BLaER1 (cell line): ENCODE measurements at regions not wholly inside any gene's neighbourhood (a gene's known extent, or its start where the extent isn't known, plus 50 kb on each side); places are given as distances from the start of the nearest gene placed in this dataset.

Experiments used
- H3K27ac ChIP-seq: shearing (Covaris generic); formaldehyde crosslinking; 2 replicates; pipeline ENCODE4 v1.8.1; 2022
- H3K27me3 ChIP-seq: shearing (Covaris generic); formaldehyde crosslinking; 2 replicates; pipeline ENCODE4 v1.8.1; 2022
- H3K36me3 ChIP-seq: shearing (Covaris generic); formaldehyde crosslinking; 2 replicates; pipeline ENCODE4 v1.8.1; 2022
- H3K4me1 ChIP-seq: shearing (Covaris generic); formaldehyde crosslinking; 2 replicates; pipeline ENCODE4 v1.8.1; 2022
- H3K4me2 ChIP-seq: shearing (Covaris generic); formaldehyde crosslinking; 2 replicates; pipeline ENCODE4 v1.8.1; 2022
- H3K4me3 ChIP-seq: shearing (Covaris generic); formaldehyde crosslinking; 2 replicates; pipeline ENCODE4 v1.8.1; 2022
- H3K9ac ChIP-seq: shearing (Covaris generic); formaldehyde crosslinking; 2 replicates; pipeline ENCODE4 v1.8.1; 2022
- H3K9me3 ChIP-seq: shearing (Covaris generic); formaldehyde crosslinking; 2 replicates; pipeline ENCODE4 v1.8.1; 2022
- H4K20me1 ChIP-seq: shearing (Covaris generic); formaldehyde crosslinking; 2 replicates; pipeline ENCODE4 v1.8.1; 2022
- Cebpa-rat ChIP-seq: shearing (Covaris generic); IDR thresholded peaks from 2 replicates; pipeline ENCODE4 v1.8.1; 2022

DNA sequence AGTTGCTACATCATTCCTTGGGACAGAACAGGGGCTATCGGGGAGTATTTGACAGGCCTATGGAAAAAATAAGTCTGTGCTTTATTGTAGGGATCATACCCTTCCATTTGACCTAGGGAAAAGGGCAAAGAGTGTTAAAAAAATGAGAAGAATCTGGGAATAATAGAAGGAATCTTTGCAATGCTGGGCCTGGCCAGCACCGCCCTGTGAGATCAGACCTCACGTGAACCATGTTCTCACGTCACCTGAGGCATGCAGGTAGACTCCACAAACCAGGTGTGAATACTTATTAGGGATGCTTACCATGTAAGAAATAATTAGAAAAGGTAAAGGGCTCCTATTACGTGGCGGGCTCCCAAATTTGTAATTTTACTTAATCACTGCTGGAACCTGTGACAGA is 177.5 kb upstream of the GATA6 start:
- Histone ChIP-seq H3K9ac (no peak overlapping the region), H3K36me3 (no peaks in the 10 kb centered on the region), H3K4me1 (peaks cover 10% of the 10 kb centered on the region; the same call in 1 of the 2 replicates), H3K9me3 (no peaks in the 10 kb centered on the region), H3K4me3 (no peak overlapping the region), H3K27ac (no peak overlapping the region), H3K27me3 (no peaks in the 10 kb centered on the region), H4K20me1 (no peaks in the 10 kb centered on the region), H3K4me2 (no peak overlapping the region)
- no peak for TF ChIP-seq Cebpa-rat

DNA sequence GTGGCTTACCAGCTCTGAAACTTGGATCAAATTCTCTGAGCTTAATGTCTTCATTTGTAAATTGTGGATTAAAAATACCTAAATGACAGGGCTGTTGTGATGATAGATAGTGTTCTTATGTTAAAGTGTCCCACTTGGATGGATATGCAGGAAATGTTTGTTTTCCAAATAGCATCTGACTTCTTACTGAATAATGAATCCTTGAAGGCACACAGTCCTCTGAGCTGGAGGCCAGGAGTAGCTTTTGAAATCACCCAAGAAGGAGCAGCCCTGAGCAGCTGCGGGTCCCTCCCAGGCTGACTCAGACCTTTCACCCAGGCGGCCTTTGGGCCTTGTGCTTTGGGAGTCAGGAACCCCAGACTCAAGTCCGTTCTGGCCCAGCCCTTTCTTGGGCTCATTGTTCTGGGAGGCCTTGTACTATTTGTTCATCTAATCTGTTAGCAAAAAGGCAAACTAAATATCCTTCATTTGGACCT is 173.0 kb upstream of the GATA6 start:
- no peak overlapping the region for H3K4me2 ChIP-seq
- H3K27me3 ChIP-seq = no peaks in the 10 kb centered on the region
- no peak overlapping the region for H3K27ac ChIP-seq
- no peak overlapping the region for H3K4me3 ChIP-seq
- no peak overlapping the region for H3K9ac ChIP-seq
- no peaks in the 10 kb centered on the region for H3K36me3 ChIP-seq
- H3K9me3 ChIP-seq = no peaks in the 10 kb centered on the region
- no peaks in the 10 kb centered on the region for H4K20me1 ChIP-seq
- TF ChIP-seq Cebpa-rat = no peak
- H3K4me1 ChIP-seq = peaks cover 1% of the 10 kb centered on the region; the same call in 1 of the 2 replicates

DNA sequence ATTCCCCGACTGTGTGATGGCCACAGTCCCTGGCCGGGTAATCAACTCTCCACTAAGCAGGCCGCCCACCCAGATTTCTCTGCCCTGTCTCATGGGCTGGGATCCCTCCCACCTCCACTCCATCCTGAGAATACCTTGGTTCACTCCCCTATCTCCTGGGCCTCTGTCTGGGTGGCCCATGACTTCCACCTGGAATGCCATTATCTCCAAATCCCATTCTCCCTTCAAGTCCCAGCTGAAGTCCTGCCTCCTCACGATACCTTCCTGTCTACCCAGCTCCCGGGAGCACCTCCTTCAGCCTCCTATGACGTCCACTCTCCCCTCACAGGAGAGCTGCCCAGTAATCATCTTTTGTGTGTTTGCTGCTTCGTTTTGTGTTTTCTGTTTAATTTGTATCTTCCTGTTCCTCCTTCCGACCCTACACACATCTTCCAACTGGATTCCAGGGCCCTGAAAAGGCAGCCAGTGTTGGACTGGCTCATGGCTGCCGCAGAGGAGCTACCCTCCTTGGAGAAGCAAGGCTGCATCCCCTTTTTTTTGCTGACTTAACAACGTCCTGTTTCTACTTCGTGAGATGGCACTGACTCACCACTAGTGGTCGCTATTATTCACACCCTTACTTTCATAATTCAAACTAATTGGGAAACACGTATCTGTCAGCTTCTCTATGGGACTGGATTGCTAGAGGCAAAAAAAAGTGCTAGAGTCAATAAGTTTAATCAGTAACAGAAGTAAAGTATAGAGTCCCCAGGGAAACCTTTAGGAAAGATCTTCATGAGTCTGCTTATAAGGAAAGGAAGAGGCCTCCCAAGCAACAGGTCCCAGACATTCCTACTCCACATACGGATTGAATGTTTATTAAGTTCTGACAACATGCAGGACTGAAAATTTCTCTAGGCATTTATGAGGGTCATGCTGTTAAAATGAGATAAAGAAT is 171.9 kb upstream of the GATA6 start:
- Histone ChIP-seq H4K20me1 (no peaks in the 10 kb centered on the region), H3K36me3 (no peaks in the 10 kb centered on the region), H3K27me3 (no peaks in the 10 kb centered on the region), H3K4me1 (no peaks in the 10 kb centered on the region), H3K4me3 (no peak overlapping the region), H3K9ac (no peak overlapping the region), H3K9me3 (no peaks in the 10 kb centered on the region), H3K27ac (no peak overlapping the region), H3K4me2 (no peak overlapping the region)
- no peak for TF ChIP-seq Cebpa-rat

DNA sequence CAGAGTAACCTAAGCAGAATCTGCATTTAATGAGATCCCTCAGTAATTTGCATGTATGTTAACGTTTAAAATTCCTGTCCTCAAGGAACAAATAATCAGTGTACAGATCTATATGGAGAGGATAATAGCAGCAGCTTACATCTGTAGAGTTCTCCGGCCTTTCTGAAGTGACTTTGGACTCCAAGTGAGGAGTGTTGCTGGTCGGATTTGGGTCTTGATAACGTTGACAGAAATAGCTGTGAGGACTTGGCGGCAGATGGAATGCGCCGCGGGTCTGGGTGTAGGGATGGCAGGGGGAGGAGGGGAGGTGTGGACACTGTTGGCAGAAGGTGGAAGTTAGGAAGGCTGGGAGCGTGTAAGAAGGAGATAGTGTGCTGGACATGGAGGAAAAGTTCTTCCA is 170.9 kb upstream of the GATA6 start:
- H3K4me3 ChIP-seq = no peak overlapping the region
- TF ChIP-seq Cebpa-rat = no peak
- no peaks in the 10 kb centered on the region for H3K36me3 ChIP-seq
- no peaks in the 10 kb centered on the region for H3K27me3 ChIP-seq
- H3K9ac ChIP-seq = no peak overlapping the region
- H3K27ac ChIP-seq = no peak overlapping the region
- no peak overlapping the region for H3K4me2 ChIP-seq
- H3K4me1 ChIP-seq = no peaks in the 10 kb centered on the region
- H4K20me1 ChIP-seq = no peaks in the 10 kb centered on the region
- H3K9me3 ChIP-seq = no peaks in the 10 kb centered on the region

DNA sequence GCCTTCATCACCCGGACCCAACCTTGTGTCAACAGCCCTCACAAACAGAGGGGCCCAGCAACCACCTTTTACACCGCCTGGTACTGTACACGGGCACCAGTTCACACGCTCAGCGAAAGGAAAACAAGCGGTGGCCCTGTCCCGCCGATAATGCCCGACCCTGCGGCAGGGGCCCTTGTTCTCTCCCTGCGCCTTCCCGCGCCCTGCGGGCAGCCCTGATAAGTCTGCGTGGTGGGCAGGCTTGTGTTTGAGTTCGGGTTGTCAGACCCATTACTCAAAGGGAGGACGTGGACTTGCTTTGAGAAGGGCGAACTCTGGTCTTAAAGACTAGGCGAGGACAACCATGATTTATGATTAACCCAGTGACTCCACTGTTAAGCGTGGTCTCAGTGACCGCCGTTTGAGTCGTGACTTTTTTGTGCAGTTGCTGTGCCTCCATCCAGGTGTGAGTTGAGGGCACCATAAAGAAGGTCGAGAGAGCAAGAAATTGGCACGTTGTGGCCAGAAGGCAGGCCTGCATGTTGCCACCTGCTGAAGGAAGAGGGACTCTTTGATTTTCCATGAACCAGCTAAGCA is 167.4 kb upstream of the GATA6 start:
- Histone ChIP-seq H3K4me2 (no peak overlapping the region), H4K20me1 (no peaks in the 10 kb centered on the region), H3K27ac (no peak overlapping the region), H3K4me1 (no peaks in the 10 kb centered on the region), H3K4me3 (no peak overlapping the region), H3K9me3 (no peaks in the 10 kb centered on the region), H3K27me3 (no peaks in the 10 kb centered on the region), H3K36me3 (no peaks in the 10 kb centered on the region), H3K9ac (no peak overlapping the region)
- no peak for TF ChIP-seq Cebpa-rat

DNA sequence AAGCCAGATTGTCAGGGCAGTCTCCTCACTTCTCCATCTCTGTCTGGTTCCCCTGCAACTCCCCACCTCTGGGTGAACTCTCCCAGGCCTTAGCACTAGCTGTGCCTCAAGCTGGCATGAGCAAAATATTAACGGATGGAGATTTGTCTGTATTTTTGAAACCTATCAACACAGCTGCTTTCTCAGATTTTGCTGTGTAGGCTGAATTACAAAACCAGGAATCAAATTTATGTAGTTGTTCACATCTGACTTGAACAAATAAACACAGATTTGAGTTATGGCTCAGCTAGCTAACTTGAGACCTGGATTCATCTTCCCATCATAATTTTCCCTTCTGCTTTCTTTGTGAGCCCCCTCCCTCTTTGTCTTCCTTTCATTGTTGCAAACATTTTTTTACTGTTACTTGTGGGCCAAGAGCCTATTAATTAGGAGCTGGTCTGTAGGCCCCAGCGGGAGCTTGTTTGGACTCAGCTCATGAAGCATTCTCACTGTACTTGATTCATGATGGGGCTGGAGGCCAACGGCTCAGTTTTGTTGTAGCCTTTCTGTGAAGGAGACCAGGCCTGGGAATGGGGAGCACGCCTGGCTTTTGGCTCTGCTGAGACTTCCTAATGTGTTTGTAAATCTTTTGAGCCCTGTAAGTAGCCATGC is 164.1 kb upstream of the GATA6 start:
- no peak for TF ChIP-seq Cebpa-rat
- no peak overlapping the region for H3K9ac ChIP-seq
- no peaks in the 10 kb centered on the region for H4K20me1 ChIP-seq
- no peak overlapping the region for H3K4me3 ChIP-seq
- no peaks in the 10 kb centered on the region for H3K4me1 ChIP-seq
- H3K27me3 ChIP-seq = no peaks in the 10 kb centered on the region
- H3K4me2 ChIP-seq = no peak overlapping the region
- H3K36me3 ChIP-seq = no peaks in the 10 kb centered on the region
- H3K9me3 ChIP-seq = no peaks in the 10 kb centered on the region
- H3K27ac ChIP-seq = no peak overlapping the region

DNA sequence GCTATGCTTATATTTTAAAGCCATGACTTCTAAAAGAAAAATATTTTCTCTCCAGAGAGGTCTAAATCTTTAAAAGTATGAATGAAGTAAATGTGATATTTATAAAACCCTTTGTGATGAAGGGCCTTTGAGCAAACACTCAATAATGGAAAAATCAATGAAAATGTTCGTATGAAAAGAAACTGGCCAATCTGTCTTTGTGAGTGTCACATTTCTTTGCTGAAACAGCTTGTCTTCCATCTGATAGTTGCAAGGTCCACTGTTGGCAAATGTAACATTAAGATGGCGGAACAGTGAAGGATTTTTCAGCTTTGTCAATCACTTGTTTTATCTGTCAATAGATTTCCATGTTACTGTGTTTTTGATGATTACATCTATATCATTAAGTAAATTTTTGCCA is 162.9 kb upstream of the GATA6 start:
- no peaks in the 10 kb centered on the region for H3K36me3 ChIP-seq
- no peak overlapping the region for H3K27ac ChIP-seq
- no peaks in the 10 kb centered on the region for H4K20me1 ChIP-seq
- no peaks in the 10 kb centered on the region for H3K4me1 ChIP-seq
- no peak overlapping the region for H3K4me2 ChIP-seq
- no peaks in the 10 kb centered on the region for H3K27me3 ChIP-seq
- no peak overlapping the region for H3K9ac ChIP-seq
- H3K4me3 ChIP-seq = no peak overlapping the region
- TF ChIP-seq Cebpa-rat = no peak
- no peaks in the 10 kb centered on the region for H3K9me3 ChIP-seq

DNA sequence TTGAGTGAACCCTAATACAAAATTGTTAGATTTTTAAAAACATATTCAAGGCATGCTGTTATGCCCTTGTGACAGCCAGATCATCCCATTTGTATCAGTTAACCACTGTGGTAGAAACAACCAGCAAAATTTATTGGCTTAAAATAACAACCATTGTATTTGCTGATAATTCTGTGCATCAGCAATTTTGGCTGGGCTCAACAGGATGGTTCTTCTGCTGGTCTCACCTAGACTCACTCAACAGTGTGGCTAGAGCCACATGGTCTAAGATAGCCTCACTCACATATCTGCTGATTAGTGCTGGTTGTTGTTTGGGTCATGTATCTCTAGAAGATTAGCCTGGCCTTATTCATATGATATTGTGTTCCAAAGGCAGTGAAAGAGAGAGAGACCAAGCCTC is 160.1 kb upstream of the GATA6 start:
- Histone ChIP-seq H3K27me3 (no peaks in the 10 kb centered on the region), H3K9me3 (no peaks in the 10 kb centered on the region), H3K36me3 (no peaks in the 10 kb centered on the region), H3K4me2 (no peak overlapping the region), H3K4me1 (no peaks in the 10 kb centered on the region), H3K27ac (no peak overlapping the region), H3K9ac (no peak overlapping the region), H4K20me1 (no peaks in the 10 kb centered on the region), H3K4me3 (no peak overlapping the region)
- no peak for TF ChIP-seq Cebpa-rat

DNA sequence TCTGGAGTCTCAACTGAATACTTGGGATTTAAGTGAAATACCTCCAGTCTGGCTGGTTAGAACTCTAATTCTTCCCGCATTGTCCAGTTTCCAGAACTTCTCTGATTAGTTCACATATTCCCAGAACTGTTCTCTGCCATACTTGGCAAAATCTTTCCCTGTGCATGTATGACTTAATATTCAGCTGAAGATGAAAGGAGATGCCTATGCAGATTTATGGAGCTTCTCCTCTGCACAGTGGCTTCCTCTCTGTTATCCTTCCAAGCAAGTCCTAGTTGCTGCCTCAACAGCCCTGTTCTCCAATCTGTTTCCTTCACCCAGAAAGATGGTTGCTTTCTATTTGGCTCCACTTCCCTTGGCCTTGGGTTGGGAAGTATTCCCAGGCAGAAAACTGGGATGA is 155.4 kb upstream of the GATA6 start:
- Histone ChIP-seq H3K4me1 (no peaks in the 10 kb centered on the region), H3K4me2 (no peak overlapping the region)
- no peak for TF ChIP-seq Cebpa-rat

DNA sequence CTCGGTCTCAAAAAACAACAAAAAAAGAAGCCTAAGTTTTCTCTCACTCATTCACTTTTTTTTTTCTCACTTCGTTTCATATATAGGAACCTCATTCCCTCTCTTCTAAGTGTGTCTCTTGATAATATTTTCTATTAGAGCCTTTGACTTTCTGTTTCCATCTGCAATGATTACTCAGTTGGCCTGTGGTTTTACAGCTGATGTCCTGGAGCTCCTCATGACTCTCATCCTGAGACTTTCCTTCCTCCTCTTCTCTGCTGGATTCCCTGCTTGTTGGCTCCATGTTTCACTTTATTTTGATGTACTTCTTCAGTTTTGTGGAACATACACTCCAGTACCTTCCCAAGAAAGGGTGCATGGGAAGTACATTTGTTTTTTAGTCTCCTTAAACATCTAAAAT is 154.2 kb upstream of the GATA6 start:
- no peaks in the 10 kb centered on the region for H3K27me3 ChIP-seq
- no peaks in the 10 kb centered on the region for H3K36me3 ChIP-seq
- no peaks in the 10 kb centered on the region for H3K9me3 ChIP-seq
- no peak overlapping the region for H3K27ac ChIP-seq
- no peak for TF ChIP-seq Cebpa-rat
- no peaks in the 10 kb centered on the region for H4K20me1 ChIP-seq
- H3K4me1 ChIP-seq = no peaks in the 10 kb centered on the region
- no peak overlapping the region for H3K4me3 ChIP-seq
- H3K4me2 ChIP-seq = no peak overlapping the region
- no peak overlapping the region for H3K9ac ChIP-seq

More for the DNA sequence above, 155.4 kb upstream of the GATA6 start:
- no peaks in the 10 kb centered on the region for H3K36me3 ChIP-seq
- H3K27me3 ChIP-seq = no peaks in the 10 kb centered on the region
- no peak overlapping the region for H3K4me3 ChIP-seq
- H3K9ac ChIP-seq = no peak overlapping the region
- no peaks in the 10 kb centered on the region for H3K9me3 ChIP-seq
- H4K20me1 ChIP-seq = no peaks in the 10 kb centered on the region
- H3K27ac ChIP-seq = no peak overlapping the region
